ENCODE measurements at regions not wholly inside any gene's neighbourhood (a gene's known extent, or its start where the extent isn't known, plus 50 kb on each side); places are given as distances from the start of the nearest gene placed in this dataset.

DNA sequence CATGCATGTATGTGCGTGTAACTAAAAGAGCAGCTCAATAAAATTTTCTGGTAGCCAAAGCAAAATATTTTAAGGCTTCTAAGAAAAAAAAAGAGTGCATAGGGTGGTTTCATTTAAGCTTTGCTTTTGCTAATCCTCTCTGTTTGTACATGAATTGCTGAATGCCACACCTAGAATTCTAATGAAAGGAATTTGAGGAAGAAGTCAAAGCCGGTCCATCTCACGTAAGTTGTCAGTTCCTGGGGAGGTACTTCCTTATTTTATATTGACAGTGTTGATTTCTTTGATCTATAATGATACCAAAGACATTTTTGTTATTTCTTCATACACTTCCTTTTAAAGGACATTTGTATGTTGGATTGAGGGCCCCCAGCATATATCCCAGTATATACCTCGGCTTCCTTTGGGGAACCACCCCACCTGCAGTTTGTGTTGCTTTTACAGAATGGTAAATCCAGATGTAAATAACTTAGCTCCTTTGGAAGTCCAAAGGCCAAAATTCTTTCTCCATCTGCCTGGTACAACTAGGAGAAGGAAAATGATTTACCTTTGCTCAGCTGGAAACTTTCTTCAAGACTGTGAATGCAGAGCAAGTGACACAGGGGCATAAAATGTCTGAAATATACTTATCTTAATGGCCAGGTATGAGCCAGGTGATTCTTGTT, 420.9 kb upstream of the ATP2B1 start:
- TF ChIP-seq, protein P1, sequence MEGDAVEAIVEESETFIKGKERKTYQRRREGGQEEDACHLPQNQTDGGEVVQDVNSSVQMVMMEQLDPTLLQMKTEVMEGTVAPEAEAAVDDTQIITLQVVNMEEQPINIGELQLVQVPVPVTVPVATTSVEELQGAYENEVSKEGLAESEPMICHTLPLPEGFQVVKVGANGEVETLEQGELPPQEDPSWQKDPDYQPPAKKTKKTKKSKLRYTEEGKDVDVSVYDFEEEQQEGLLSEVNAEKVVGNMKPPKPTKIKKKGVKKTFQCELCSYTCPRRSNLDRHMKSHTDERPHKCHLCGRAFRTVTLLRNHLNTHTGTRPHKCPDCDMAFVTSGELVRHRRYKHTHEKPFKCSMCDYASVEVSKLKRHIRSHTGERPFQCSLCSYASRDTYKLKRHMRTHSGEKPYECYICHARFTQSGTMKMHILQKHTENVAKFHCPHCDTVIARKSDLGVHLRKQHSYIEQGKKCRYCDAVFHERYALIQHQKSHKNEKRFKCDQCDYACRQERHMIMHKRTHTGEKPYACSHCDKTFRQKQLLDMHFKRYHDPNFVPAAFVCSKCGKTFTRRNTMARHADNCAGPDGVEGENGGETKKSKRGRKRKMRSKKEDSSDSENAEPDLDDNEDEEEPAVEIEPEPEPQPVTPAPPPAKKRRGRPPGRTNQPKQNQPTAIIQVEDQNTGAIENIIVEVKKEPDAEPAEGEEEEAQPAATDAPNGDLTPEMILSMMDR (conservative IDR thresholded peaks at IDR 0.05 in 1 of 2, IDR thresholded peaks at IDR 0.05 in 1 of 2; ENCODE audit: extremely low read depth in 1 of 2, insufficient read depth in 1 of 2, low read depth in 1 of 2, low read length in 2 of 2), result no peak
- no peak for TF ChIP-seq EZH2 (IDR thresholded peaks at IDR 0.05; ENCODE audit: borderline replicate concordance, low read length)
